Trophoblast cell (in vitro differentiated cells and primary cell): ENCODE measurements at regions not wholly inside any gene's neighbourhood (a gene's known extent, or its start where the extent isn't known, plus 50 kb on each side); places are given as distances from the start of the nearest gene placed in this dataset.

Experiments used
- DNase-seq, 2 donors: peaks; one replicate each; pipeline ENCODE4 v3.0.0-alpha.2; 2016
- H2AFZ ChIP-seq: 2 replicates; pipeline ENCODE4 v1.6.1; 2013; ENCODE audit warnings: low read length, moderate library complexity, mild to moderate bottlenecking; ENCODE audit not compliant: insufficient read depth, poor library complexity
- H2AK5ac ChIP-seq: 2 replicates; pipeline ENCODE4 v1.6.1; 2013; ENCODE audit warnings: mild to moderate bottlenecking, low read length
- H2BK120ac ChIP-seq: 2 replicates; pipeline ENCODE4 v1.6.1; 2013; ENCODE audit warnings: low read length, mild to moderate bottlenecking, moderate library complexity; ENCODE audit not compliant: insufficient read depth, poor library complexity
- H2BK12ac ChIP-seq: 2 replicates; pipeline ENCODE4 v1.6.1; 2013; ENCODE audit warnings: mild to moderate bottlenecking, low read length, moderate library complexity
- H2BK5ac ChIP-seq: 2 replicates; pipeline ENCODE4 v1.6.1; 2013; ENCODE audit warnings: low read length, low read depth, moderate library complexity, mild to moderate bottlenecking; ENCODE audit not compliant: poor library complexity
- H3K14ac ChIP-seq: 2 replicates; pipeline ENCODE4 v1.6.1; 2013; ENCODE audit warnings: mild to moderate bottlenecking, low read length
- H3K18ac ChIP-seq: 2 replicates; pipeline ENCODE4 v1.6.1; 2013; ENCODE audit warnings: mild to moderate bottlenecking, low read length
- H3K23ac ChIP-seq: 2 replicates; pipeline ENCODE4 v1.6.1; 2013; ENCODE audit warnings: low read length
- H3K27ac ChIP-seq: 2 replicates; pipeline ENCODE4 v1.5.1; 2013; ENCODE audit warnings: low read depth, mild to moderate bottlenecking, inconsistent platforms, low read length, moderate library complexity
- H3K27me3 ChIP-seq: 2 replicates; pipeline ENCODE4 v1.6.1; 2013; ENCODE audit warnings: inconsistent platforms, mild to moderate bottlenecking, low read length, moderate library complexity; ENCODE audit not compliant: insufficient read depth
- H3K36me3 ChIP-seq, 2 experiments: 1 replicate in 1 of 2; 2 replicates in 1 of 2; pipeline ENCODE4 v1.6.1; 2013; ENCODE audit warnings: low read length in 2 of 2, mild to moderate bottlenecking in 2 of 2, moderate library complexity in 1 of 2; ENCODE audit not compliant: insufficient read depth in 2 of 2, control insufficient read depth in 1 of 2
- H3K4ac ChIP-seq: 2 replicates; pipeline ENCODE4 v1.6.1; 2013; ENCODE audit warnings: low read depth, mild to moderate bottlenecking, low read length, moderate library complexity
- H3K4me1 ChIP-seq, 2 experiments: 1 replicate in 1 of 2; 2 replicates in 1 of 2; pipeline ENCODE4 v1.6.1; 2013; ENCODE audit warnings: low read length in 2 of 2, mild to moderate bottlenecking in 2 of 2, moderate library complexity in 1 of 2; ENCODE audit not compliant: insufficient read depth in 2 of 2, control insufficient read depth in 1 of 2
- H3K4me2 ChIP-seq: 2 replicates; pipeline ENCODE4 v1.6.1; 2013; ENCODE audit warnings: inconsistent platforms, mild to moderate bottlenecking, low read length, moderate library complexity
- H3K4me3 ChIP-seq: 2 replicates; pipeline ENCODE4 v1.5.1; 2013; ENCODE audit warnings: mild to moderate bottlenecking, low read depth, low read length, inconsistent platforms
- H3K79me1 ChIP-seq: one replicate; pipeline ENCODE4 v1.6.1; 2013; ENCODE audit warnings: low read length
- H3K79me2 ChIP-seq: 2 replicates; pipeline ENCODE4 v1.6.1; 2013; ENCODE audit warnings: low read length, mild to moderate bottlenecking; ENCODE audit not compliant: control insufficient read depth, insufficient read depth, poor library complexity
- H3K9ac ChIP-seq: 2 replicates; pipeline ENCODE4 v1.6.1; 2013; ENCODE audit warnings: mild to moderate bottlenecking, low read length
- H3K9me3 ChIP-seq: 2 replicates; pipeline ENCODE4 v1.6.1; 2013; ENCODE audit warnings: low read depth, mild to moderate bottlenecking, control low read depth, inconsistent platforms, low read length; ENCODE audit not compliant: insufficient read depth
- H4K12ac ChIP-seq: 2 replicates; pipeline ENCODE4 v1.6.1; 2013; ENCODE audit warnings: low read depth, mild to moderate bottlenecking, low read length, moderate library complexity
- H4K8ac ChIP-seq: 2 replicates; pipeline ENCODE4 v1.6.1; 2013; ENCODE audit warnings: low read depth, mild to moderate bottlenecking, low read length, moderate library complexity
- H4K91ac ChIP-seq: one replicate; pipeline ENCODE4 v1.6.1; 2013; ENCODE audit warnings: low read depth, mild to moderate bottlenecking, low read length, moderate library complexity
- WGBS: extraction: QIAGEN DNeasy Blood & Tissue Kit; methylation state at CpG from one replicate; pipeline ENCODE4 v1.1.7; 2013; ENCODE audit warnings: missing lambda C conversion rate; ENCODE audit not compliant: insufficient read length, insufficient coverage; ENCODE audit errors: extremely low coverage; 5-methylcytosine and 5-hydroxymethylcytosine counted together

GRCh38 chr5:155068616-155069100, 55.1 kb downstream of the KIF4B start:
- Histone ChIP-seq H3K27me3 (no peaks in the 10 kb centered on the region), H2BK5ac (no peak overlapping the region), H3K79me1 (no peaks in the 10 kb centered on the region), H3K4me3 (no peak overlapping the region), H3K14ac (no peak overlapping the region), H3K18ac (no peak overlapping the region), H2AK5ac (no peak overlapping the region), H3K79me2 (no peaks in the 10 kb centered on the region), H3K36me3 (no peaks in the 10 kb centered on the region), H3K4ac (no peak overlapping the region), H2BK120ac (no peak overlapping the region), H3K4me2 (no peak overlapping the region), H4K91ac (no peak overlapping the region), H3K4me1 (no peaks in the 10 kb centered on the region), H3K9ac (no peak overlapping the region), H4K8ac (no peak overlapping the region), H3K27ac (no peak overlapping the region), H3K23ac (no peak overlapping the region), H4K12ac (no peak overlapping the region), H2AFZ (no peak overlapping the region), H3K9me3 (no peaks in the 10 kb centered on the region), H2BK12ac (no peak overlapping the region)
- no peak for DNase-seq
- WGBS, result no CpG with 5 or more reads among the region's 4 CpGs

- no peak overlapping the region for H2AK5ac ChIP-seq
- no peak overlapping the region for H3K9ac ChIP-seq
- H3K18ac ChIP-seq, result no peak overlapping the region
- no peaks in the 10 kb centered on the region for H3K79me1 ChIP-seq
- no peak overlapping the region for H3K4me3 ChIP-seq
- DNase-seq, result no peak
- no peaks in the 10 kb centered on the region for H3K9me3 ChIP-seq
- no peaks in the 10 kb centered on the region for H3K4me1 ChIP-seq
- H3K14ac ChIP-seq, result no peak overlapping the region
- no peak overlapping the region for H3K23ac ChIP-seq
- H3K27ac ChIP-seq, result no peak overlapping the region
- H2BK120ac ChIP-seq, result no peak overlapping the region
- no peak overlapping the region for H3K4me2 ChIP-seq
- no peak overlapping the region for H2BK12ac ChIP-seq
- H3K4ac ChIP-seq, result no peak overlapping the region
- no peak overlapping the region for H2AFZ ChIP-seq
- no CpG with 5 or more reads among the region's 3 CpGs for WGBS
- no peaks in the 10 kb centered on the region for H3K36me3 ChIP-seq
- H3K27me3 ChIP-seq, result no peaks in the 10 kb centered on the region
- H2BK5ac ChIP-seq, result no peak overlapping the region
- H4K12ac ChIP-seq, result no peak overlapping the region
- H3K79me2 ChIP-seq, result no peaks in the 10 kb centered on the region
- H4K8ac ChIP-seq, result no peak overlapping the region
- H4K91ac ChIP-seq, result no peak overlapping the region
Measured at GRCh38 chr5:155069961-155070360, 56.4 kb downstream of the KIF4B start.

GRCh38 chr5:155070781-155071180, 57.2 kb downstream of the KIF4B start:
- no peaks in the 10 kb centered on the region for H3K79me1 ChIP-seq
- no peak overlapping the region for H2AFZ ChIP-seq

GRCh38 chr5:155076379-155076778, 62.8 kb downstream of the KIF4B start:
- H3K79me2 ChIP-seq, result no peaks in the 10 kb centered on the region
- no peak overlapping the region for H2BK12ac ChIP-seq
- H2BK120ac ChIP-seq, result no peak overlapping the region
- H4K91ac ChIP-seq, result no peak overlapping the region
- no peak overlapping the region for H3K14ac ChIP-seq
- no peak overlapping the region for H2AFZ ChIP-seq
- no peak overlapping the region for H3K4me2 ChIP-seq
- H3K79me1 ChIP-seq, result peaks cover 5% of the 10 kb centered on the region
- no peaks in the 10 kb centered on the region for H3K36me3 ChIP-seq
- H3K4ac ChIP-seq, result no peak overlapping the region
- H4K8ac ChIP-seq, result no peak overlapping the region
- WGBS, result no CpG with 5 or more reads among the region's 5 CpGs
- H4K12ac ChIP-seq, result no peak overlapping the region
- H3K18ac ChIP-seq, result no peak overlapping the region
- H3K9me3 ChIP-seq, result no peaks in the 10 kb centered on the region
- no peak overlapping the region for H3K27ac ChIP-seq
- no peak overlapping the region for H3K9ac ChIP-seq
- no peaks in the 10 kb centered on the region for H3K27me3 ChIP-seq
- H3K4me1 ChIP-seq, result peaks cover 3 to 8% of the 10 kb centered on the region in 2 experiments
- DNase-seq, result no peak
- H2AK5ac ChIP-seq, result no peak overlapping the region
- no peak overlapping the region for H3K4me3 ChIP-seq
- no peak overlapping the region for H3K23ac ChIP-seq
- no peak overlapping the region for H2BK5ac ChIP-seq

More at GRCh38 chr5:155070781-155071180, 57.2 kb downstream of the KIF4B start:
- H3K23ac ChIP-seq, result no peak overlapping the region
- H3K27ac ChIP-seq, result no peak overlapping the region
- H2BK5ac ChIP-seq, result no peak overlapping the region
- no peak for DNase-seq
- no peak overlapping the region for H4K12ac ChIP-seq
- H3K14ac ChIP-seq, result no peak overlapping the region
- H3K36me3 ChIP-seq, result no peaks in the 10 kb centered on the region
- H3K4me2 ChIP-seq, result no peak overlapping the region
- no peak overlapping the region for H4K8ac ChIP-seq
- no peaks in the 10 kb centered on the region for H3K79me2 ChIP-seq
- H4K91ac ChIP-seq, result no peak overlapping the region
- H3K4me3 ChIP-seq, result no peak overlapping the region
- H2BK12ac ChIP-seq, result no peak overlapping the region
- H3K18ac ChIP-seq, result no peak overlapping the region
- H3K4me1 ChIP-seq, result no peaks in the 10 kb centered on the region
- H3K27me3 ChIP-seq, result no peaks in the 10 kb centered on the region
- no peak overlapping the region for H3K9ac ChIP-seq
- no peak overlapping the region for H2AK5ac ChIP-seq
- no peak overlapping the region for H2BK120ac ChIP-seq
- no peak overlapping the region for H3K4ac ChIP-seq
- H3K9me3 ChIP-seq, result no peaks in the 10 kb centered on the region
